Tibial nerve (tissue), 3 donors: ENCODE measurements at regions not wholly inside any gene's neighbourhood (a gene's known extent, or its start where the extent isn't known, plus 50 kb on each side); places are given as distances from the start of the nearest gene placed in this dataset.

Experiments used
- POLR2A ChIP-seq, 2 donors: fragments of 450-650 bp; IDR thresholded peaks; one replicate each; pipeline ENCODE4 v1.6.1; 2017; ENCODE audit warnings: antibody characterized with exemption in 2 of 2, mild to moderate bottlenecking in 2 of 2, moderate library complexity in 2 of 2
- TF ChIP-seq, protein P1 (sequence below), 5 experiments: fragments of 200-600 bp in 3 of 5; fragments of 450-650 bp in 2 of 5; sonication (generic) in 3 of 5; IDR thresholded peaks; one replicate each; pipeline ENCODE4 v1.5.1; 2016 to 2019; ENCODE audit warnings: antibody characterized with exemption in 5 of 5, mild to moderate bottlenecking in 3 of 5, moderate library complexity in 2 of 5

DNA sequence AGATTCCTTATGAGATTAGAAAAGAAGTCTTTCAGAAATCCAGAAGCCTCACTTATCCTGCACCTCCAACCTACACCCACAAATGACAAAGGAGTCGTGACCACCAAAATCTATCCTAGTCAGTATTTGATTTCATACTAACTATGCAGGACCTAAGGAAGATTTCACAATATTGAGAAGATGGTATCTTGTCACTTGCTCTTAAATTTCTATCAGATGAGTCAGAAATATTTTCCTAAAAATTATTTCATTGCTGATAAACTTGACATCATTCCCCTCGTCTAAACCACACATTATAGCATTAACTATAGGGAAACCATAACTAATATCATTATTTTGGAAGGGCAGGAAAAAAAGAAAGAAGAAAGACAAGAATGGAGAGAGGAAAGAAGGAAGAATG is 138.0 kb upstream of the THBS1 start:
- TF ChIP-seq, protein P1, sequence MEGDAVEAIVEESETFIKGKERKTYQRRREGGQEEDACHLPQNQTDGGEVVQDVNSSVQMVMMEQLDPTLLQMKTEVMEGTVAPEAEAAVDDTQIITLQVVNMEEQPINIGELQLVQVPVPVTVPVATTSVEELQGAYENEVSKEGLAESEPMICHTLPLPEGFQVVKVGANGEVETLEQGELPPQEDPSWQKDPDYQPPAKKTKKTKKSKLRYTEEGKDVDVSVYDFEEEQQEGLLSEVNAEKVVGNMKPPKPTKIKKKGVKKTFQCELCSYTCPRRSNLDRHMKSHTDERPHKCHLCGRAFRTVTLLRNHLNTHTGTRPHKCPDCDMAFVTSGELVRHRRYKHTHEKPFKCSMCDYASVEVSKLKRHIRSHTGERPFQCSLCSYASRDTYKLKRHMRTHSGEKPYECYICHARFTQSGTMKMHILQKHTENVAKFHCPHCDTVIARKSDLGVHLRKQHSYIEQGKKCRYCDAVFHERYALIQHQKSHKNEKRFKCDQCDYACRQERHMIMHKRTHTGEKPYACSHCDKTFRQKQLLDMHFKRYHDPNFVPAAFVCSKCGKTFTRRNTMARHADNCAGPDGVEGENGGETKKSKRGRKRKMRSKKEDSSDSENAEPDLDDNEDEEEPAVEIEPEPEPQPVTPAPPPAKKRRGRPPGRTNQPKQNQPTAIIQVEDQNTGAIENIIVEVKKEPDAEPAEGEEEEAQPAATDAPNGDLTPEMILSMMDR (IDR thresholded peaks at IDR 0.05) = no peak
- no peak for TF ChIP-seq POLR2A (IDR thresholded peaks at IDR 0.05)
